ENCODE measurements at regions not wholly inside any gene's neighbourhood (a gene's known extent, or its start where the extent isn't known, plus 50 kb on each side); places are given as distances from the start of the nearest gene placed in this dataset.

DNA sequence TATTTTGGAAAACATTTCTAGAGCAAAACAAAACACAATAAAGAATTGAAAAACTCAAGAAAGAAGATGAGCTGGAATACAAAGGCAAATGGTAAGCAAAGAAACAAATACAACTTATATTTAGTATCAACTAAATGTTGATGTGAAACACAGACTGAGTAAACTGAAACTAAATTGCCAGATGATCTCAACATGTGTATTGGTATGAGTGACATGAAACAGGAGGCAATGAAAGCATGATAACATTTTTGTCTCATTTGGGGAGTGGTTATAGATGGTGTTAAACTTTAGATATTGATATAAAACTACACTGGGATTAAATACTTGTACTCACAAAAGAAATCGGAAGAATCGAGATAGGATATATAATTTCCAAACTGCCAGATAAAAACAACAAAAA lies 805.6 kb upstream of the CXADR start:
- no peak for DNase-seq

GRCh38 chr21:16708101-16708835 lies 804.6 kb upstream of the CXADR start:
- no peak for DNase-seq

- no peak for DNase-seq
Measured at GRCh38 chr21:16709866-16710550, 802.8 kb upstream of the CXADR start.

- no peak for DNase-seq
Measured at GRCh38 chr21:16711757-16712156, 801.1 kb upstream of the CXADR start.

DNA sequence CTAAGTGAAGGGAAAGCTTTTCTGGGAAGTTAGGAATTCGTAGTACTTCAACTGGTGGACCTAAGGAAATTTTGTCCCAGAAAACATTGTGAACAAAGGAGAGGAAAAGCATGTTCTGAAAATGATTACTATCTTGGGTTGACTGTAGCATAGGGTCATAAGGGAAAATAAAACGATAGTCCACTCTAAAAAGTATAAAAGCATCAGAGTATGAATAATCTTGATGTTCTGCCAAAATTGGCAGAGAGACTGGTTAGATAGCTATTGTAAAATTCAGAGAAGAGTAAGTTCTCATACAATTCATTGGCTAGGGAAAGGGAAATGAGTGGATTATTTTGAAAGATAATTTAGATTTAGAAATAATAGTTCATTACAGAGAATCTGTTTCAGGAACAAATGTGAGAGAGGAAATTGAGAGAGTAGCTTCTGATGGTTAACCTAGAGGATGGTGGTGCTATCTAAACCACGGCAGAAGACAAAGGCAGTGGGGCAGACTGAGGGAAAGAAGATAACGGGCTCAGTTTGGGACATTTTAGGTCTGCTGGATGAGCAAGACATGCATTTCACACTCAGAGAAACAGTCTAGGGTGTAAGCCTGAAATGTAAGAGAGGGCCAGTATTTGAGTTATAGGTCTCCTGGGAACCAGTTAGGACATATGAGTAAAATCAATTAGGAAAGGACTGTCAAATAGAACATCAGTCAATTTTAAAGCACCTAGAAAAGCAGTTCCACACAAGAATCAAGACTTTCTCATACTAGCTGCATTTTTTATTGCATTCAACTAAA lies 799.3 kb upstream of the CXADR start:
- no peak for DNase-seq

DNA sequence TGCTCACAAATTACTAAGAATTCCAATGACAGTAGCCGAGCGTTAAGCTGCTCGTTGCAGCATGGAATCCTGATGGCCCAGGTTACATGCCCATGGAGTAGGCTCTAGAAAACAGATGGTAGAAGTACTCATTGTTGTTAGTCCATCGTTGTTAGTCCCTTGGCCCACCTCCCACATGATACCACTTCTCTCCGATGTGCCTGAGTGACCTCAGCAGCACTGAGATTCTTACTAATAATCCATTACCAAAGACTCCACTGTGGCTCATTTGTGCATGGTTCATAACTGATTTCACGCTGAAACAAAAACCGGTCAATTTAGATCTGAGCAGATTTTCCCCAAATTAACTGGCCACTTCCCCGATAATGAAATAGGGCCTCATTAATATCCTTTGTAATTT lies 772.3 kb upstream of the CXADR start:
- DNase-seq = no peak

DNA sequence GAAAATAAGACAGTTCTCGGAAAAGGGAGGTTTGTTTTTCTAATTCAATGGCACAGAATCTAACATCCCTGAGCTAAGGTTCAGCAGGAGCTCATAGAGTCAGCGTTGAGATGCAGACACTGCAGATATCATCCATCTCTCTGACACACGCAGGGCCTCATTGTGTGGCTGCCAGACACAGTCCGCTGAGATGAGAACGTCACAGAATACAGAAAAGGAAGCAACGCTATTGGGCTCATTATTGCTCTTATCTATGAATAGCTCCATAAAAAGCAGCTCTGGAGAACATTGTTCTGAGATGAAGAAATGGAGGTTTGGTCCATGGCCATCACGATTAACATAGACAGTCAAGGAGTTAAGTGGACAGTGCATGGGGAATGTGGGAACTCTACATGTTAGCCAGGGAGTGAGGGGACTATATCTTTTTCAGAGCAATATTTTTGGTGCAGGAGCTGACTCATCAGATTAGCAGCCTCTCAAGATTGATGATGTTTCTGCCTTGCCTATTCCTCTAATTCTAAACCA lies 771.6 kb upstream of the CXADR start:
- no peak for DNase-seq

DNA sequence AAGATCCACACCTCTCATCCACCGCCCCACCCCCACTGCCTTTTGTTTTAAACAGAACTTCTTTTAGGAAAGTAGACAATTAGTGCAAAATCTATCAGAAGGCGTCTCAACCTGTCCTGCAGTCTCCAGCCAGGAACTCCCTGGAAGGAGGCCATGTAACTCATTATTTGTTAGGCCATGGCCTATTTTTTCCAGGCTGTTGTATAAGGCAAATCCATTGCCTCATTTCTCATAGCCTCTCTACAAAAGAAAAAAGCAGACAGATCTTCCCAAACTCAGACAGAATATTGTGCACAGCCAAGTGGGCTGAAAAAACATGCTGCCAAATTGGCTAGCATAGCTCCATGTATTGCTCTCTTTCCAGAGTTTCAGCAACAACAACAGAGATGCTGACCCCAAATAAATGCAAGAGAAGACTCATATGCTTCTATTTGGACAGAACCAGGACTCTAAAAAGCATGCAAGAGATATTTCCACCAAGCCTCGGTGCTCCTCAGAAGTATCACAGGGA lies 770.7 kb upstream of the CXADR start:
- DNase-seq = no peak

- DNase-seq = no peak
Measured at GRCh38 chr21:16742741-16743140, 770.1 kb upstream of the CXADR start.

- DNase-seq = no peak
Measured at GRCh38 chr21:16743317-16743716, 769.5 kb upstream of the CXADR start.

- no peak for DNase-seq
Measured at GRCh38 chr21:16750926-16751325, 761.9 kb upstream of the CXADR start.

DNA sequence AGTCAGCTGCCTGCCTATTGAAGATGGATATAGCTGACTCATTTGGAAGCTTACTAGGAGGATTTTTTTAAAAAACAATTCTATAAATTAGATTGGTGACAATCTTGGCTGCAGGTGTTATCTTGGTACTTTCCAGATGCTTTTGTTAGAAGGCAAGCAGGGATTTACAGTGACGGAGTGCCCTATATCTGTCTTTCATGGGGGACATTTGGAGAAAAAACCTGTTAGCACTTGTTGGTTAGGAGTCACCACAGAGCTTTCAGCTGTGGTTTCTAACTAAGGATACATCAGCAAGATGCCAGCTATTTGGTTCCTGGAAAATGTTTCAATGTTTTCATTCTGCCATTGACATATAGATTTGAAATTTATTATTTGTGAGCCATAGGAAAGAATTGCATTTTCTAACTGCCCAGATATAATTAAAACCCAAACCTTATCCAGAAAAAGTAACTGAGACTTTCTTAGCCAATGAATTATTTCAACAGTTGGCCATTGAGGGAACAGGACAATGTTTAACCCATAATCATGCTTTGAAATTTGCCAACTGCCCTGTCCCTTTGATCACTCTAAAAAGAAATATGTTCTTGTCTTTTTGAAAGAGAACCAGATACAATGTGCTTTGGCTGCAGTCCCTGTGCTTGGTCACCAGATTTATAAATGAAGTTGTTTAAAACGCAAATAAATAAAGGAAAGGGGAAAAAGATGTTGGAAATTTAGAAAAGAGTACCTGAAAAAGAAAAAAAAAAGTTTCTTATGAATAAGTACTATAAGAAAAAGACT lies 761.0 kb upstream of the CXADR start:
- no peak for DNase-seq

- no peak for DNase-seq
Measured at GRCh38 chr21:16752475-16752857, 760.4 kb upstream of the CXADR start.

GRCh38 chr21:16755061-16755460 lies 757.8 kb upstream of the CXADR start:
- no peak for DNase-seq

GRCh38 chr21:16767201-16767600 lies 745.6 kb upstream of the CXADR start:
- no peak for DNase-seq

- no peak for DNase-seq
Measured at GRCh38 chr21:16768096-16768495, 744.7 kb upstream of the CXADR start.

- no peak for DNase-seq
Measured at GRCh38 chr21:16770266-16770665, 742.6 kb upstream of the CXADR start.

GRCh38 chr21:16773206-16773605 lies 739.6 kb upstream of the CXADR start:
- DNase-seq = no peak

DNA sequence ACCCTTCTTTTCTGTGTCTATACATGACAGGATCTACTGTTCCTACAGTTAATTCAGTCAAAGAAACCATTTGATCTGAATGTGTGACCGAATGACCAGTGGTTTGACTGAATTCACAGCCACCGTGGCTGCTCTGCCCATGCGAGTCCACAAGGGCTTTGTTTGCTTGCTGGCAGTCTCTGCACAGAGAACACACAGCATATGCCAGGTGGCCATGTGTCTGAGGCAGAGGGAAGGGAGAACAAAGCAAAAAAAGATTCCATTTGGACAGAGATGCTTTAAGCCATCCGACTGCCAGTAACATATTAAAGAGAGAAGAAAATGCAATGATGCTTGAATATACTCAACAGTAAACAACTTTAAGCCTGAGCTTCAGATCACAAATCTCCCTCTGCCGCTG lies 737.8 kb upstream of the CXADR start:
- no peak for DNase-seq

DNA sequence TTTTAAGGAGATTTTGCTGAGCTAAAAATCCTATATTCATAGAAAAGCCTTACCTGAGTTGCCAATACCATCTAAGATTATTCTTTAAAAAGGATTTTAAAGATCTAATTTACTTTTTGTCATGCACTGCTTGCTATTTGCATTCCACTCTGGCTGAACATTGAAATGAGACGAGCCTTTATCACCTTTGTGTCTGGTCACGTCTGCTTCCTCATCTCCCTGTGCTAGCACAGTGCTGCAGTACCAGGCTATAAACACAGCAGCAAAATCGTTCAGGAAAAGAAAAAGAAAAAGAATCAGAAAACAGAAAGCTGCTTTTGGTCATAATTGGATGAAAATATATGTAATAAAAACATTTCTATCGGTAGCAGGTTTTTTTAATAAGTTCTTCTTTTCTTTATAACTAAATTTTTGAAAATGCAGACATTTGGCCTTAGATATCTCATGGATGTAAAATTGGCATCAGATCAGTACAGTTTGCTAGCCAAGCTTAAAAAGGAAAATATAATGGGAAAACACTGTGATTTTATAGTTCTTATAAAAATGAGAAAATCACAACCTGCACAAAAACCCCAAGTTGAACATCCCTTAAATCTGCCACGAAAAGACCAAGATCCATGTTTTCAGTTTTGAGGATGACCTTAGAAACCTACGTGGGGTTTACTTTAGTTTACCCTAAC lies 735.7 kb upstream of the CXADR start:
- DNase-seq = no peak

- no peak for DNase-seq
Measured at GRCh38 chr21:16788584-16788983, 724.3 kb upstream of the CXADR start.

GRCh38 chr21:16789636-16790035 lies 723.2 kb upstream of the CXADR start:
- DNase-seq = no peak
